ENCODE measurements at regions not wholly inside any gene's neighbourhood (a gene's known extent, or its start where the extent isn't known, plus 50 kb on each side); places are given as distances from the start of the nearest gene placed in this dataset.
"Not testable (repeated sequence)": the region's sequence is repeated elsewhere in the genome, so short reads cannot be mapped to it uniquely, and the experiment has no call there.

GRCh38 chr4:115505326-115505725, 391.9 kb upstream of the NDST4 start:
- H3K27ac ChIP-seq = no peak overlapping the region
- intact Hi-C loops (cut with DNase I) = no loop called here
- H3K9me3 ChIP-seq = no peaks in the 10 kb centered on the region
- H3K27me3 ChIP-seq = no peaks in the 10 kb centered on the region
- no peaks in the 10 kb centered on the region for H3K4me1 ChIP-seq
- TF ChIP-seq, protein P1, sequence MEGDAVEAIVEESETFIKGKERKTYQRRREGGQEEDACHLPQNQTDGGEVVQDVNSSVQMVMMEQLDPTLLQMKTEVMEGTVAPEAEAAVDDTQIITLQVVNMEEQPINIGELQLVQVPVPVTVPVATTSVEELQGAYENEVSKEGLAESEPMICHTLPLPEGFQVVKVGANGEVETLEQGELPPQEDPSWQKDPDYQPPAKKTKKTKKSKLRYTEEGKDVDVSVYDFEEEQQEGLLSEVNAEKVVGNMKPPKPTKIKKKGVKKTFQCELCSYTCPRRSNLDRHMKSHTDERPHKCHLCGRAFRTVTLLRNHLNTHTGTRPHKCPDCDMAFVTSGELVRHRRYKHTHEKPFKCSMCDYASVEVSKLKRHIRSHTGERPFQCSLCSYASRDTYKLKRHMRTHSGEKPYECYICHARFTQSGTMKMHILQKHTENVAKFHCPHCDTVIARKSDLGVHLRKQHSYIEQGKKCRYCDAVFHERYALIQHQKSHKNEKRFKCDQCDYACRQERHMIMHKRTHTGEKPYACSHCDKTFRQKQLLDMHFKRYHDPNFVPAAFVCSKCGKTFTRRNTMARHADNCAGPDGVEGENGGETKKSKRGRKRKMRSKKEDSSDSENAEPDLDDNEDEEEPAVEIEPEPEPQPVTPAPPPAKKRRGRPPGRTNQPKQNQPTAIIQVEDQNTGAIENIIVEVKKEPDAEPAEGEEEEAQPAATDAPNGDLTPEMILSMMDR (IDR thresholded peaks at IDR 0.05) = no peak
- no peak for TF ChIP-seq POLR2A (IDR thresholded peaks at IDR 0.05)
- H3K4me3 ChIP-seq = no peak overlapping the region
- no peak for ATAC-seq
- no peaks in the 10 kb centered on the region for H3K36me3 ChIP-seq
- DNase-seq = no peak
- 41 to 60% (median 49%) methylated on average over 1 of the region's 1 CpG for WGBS, 4 donors

- DNase-seq = no peak
- H3K4me1 ChIP-seq = no peaks in the 10 kb centered on the region
- no peaks in the 10 kb centered on the region for H3K27me3 ChIP-seq
- H3K27ac ChIP-seq = no peak overlapping the region
- intact Hi-C loops (cut with DNase I) = no loop called here
- H3K9me3 ChIP-seq = peaks cover 0 to 4% (median 0%) of the 10 kb centered on the region in 12 donors
- 35 to 64% (median 52%) methylated on average over 2 of the region's 2 CpGs for WGBS, 4 donors
- no peak for TF ChIP-seq POLR2A (IDR thresholded peaks at IDR 0.05)
- TF ChIP-seq, protein P1 (IDR thresholded peaks at IDR 0.05) = no peak
- H3K36me3 ChIP-seq = no peaks in the 10 kb centered on the region
- H3K4me3 ChIP-seq = no peak overlapping the region
- no peak for ATAC-seq
Observed at GRCh38 chr4:115501656-115502055, 388.2 kb upstream of the NDST4 start.

DNA sequence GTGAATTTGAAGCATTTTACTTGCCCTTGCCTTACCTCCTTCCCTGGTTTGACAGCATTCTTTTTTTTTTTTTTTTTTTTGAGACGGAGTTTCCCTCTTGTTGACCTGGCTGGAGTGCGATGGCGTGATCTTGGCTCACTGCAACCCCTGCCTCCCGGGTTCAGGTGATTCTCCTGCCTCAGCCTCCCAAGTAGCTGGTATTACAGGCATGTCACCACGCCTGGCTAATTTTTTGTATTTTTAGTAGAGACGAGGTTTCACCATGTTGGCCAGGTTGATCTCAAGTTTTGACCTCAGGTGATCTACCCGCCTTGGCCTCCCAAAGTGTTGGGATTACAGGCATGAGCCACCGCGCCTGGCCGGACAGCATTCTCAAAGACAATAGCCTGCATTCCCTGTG, 380.4 kb upstream of the NDST4 start:
- H3K4me1 ChIP-seq; ATAC-seq; DNase-seq; H3K4me3 ChIP-seq; H3K36me3 ChIP-seq; H3K27me3 ChIP-seq; H3K27ac ChIP-seq; intact Hi-C loops (cut with DNase I): not testable (repeated sequence)
- peaks cover 0 to 35% (median 12%) of the 10 kb centered on the region in 12 donors for H3K9me3 ChIP-seq
- WGBS, 4 donors = 89 to 94% (median 91%) methylated on average over 10 of the region's 10 CpGs

- no peak for DNase-seq
- H3K4me3 ChIP-seq = no peak overlapping the region
Observed at GRCh38 chr4:115491686-115492085, 378.3 kb upstream of the NDST4 start.

DNA sequence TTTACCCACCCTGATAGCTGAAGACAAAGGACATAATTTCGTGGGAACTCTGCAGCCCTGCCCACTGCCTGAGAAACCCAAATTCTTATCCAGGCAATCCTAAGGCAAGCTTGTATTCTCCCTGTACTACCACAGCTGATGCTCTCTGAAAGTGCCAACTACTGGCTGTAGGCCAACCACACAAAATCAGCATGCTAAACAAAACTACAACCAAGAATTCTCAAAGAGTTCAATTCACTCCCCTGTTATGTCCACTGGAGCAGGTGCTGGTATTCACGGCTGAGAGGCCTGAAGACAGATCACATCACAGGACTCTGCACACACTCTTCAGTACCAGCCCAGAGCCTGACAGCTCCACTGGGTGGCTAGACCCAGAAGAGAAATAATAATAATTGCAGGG, 375.9 kb upstream of the NDST4 start:
- no peak for TF ChIP-seq POLR2A (IDR thresholded peaks at IDR 0.05)
- TF ChIP-seq, protein P1 (IDR thresholded peaks at IDR 0.05) = no peak
- no peak overlapping the region for H3K27ac ChIP-seq
- DNase-seq = no peak
- intact Hi-C loops (cut with DNase I) = no loop called here
- peaks cover 0 to 10% (median 3%) of the 10 kb centered on the region in 12 donors for H3K9me3 ChIP-seq
- 47 to 56% (median 51%) methylated on average over 2 of the region's 2 CpGs for WGBS, 4 donors
- H3K4me3 ChIP-seq = no peak overlapping the region
- H3K27me3 ChIP-seq = no peaks in the 10 kb centered on the region
- no peaks in the 10 kb centered on the region for H3K36me3 ChIP-seq
- H3K4me1 ChIP-seq = no peaks in the 10 kb centered on the region
- ATAC-seq = no peak

More at GRCh38 chr4:115491686-115492085, 378.3 kb upstream of the NDST4 start:
- H3K27ac ChIP-seq = no peak overlapping the region
- no peaks in the 10 kb centered on the region for H3K27me3 ChIP-seq
- WGBS, 4 donors = 44 to 60% (median 53%) methylated on average over 1 of the region's 1 CpG
- no peaks in the 10 kb centered on the region for H3K36me3 ChIP-seq
- TF ChIP-seq, protein P1 (IDR thresholded peaks at IDR 0.05) = no peak
- no peak for TF ChIP-seq POLR2A (IDR thresholded peaks at IDR 0.05)
- peaks cover 0 to 34% (median 12%) of the 10 kb centered on the region in 12 donors for H3K9me3 ChIP-seq
- H3K4me1 ChIP-seq = no peaks in the 10 kb centered on the region
- ATAC-seq = no peak
- intact Hi-C loops (cut with DNase I) = no loop called here

Measured in heart left ventricle (tissue), 16 donors.